ENCODE measurements at regions not wholly inside any gene's neighbourhood (a gene's known extent, or its start where the extent isn't known, plus 50 kb on each side); places are given as distances from the start of the nearest gene placed in this dataset.
A peak's percentile ranks its signal among the peaks of the same experiment; 100 is the strongest.

- no peak for DNase-seq
Observed at GRCh38 chr13:76503291-76503690, 382.9 kb downstream of the KCTD12 start.

GRCh38 chr13:76500894-76501293 lies 385.3 kb downstream of the KCTD12 start:
- DNase-seq: no peak

DNA sequence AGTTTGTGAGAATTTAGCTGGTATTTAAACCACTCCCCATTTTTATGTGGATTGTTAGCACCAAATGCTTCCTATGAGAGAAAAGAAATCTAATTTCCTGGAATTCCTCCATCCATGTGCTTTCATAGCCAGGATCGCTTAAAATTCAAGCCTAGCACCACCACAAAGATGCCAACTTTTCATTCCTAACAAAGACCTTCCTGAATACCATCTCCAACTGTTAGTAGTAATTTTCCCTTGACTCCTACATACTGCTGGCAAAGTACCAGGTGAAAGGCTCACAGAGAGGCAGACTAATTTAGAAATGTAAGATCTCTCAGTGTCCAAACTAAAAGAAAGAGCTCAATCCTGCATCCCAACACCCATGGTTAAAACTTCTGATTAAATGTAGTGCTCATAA lies 386.3 kb downstream of the KCTD12 start:
- no peak for DNase-seq

GRCh38 chr13:76489274-76489673 lies 396.9 kb downstream of the KCTD12 start:
- no peak for DNase-seq

DNA sequence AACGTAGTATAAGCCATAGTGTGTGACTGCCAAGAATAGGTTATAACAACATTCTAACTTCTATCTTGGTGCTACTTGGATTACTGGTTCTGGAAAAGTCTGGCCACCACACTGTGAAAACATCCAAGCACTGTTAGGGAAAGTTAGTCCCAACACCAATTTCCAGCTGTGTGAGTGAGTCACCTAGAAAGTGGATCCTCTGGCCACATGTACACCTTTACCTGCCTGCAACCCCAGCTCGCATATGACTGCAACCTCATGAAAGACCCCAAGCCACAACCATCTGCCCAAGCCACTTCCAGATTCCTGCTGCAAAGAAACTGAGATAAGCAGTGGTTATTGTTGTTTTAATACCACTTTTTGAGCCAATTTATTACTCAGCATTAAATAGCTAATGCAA lies 404.5 kb downstream of the KCTD12 start:
- DNase-seq: no peak

- no peak for DNase-seq
Observed at GRCh38 chr13:76474966-76475365, 411.2 kb downstream of the KCTD12 start.

- no peak for DNase-seq
Observed at GRCh38 chr13:76474356-76474755, 411.8 kb downstream of the KCTD12 start.

GRCh38 chr13:76473552-76474134 lies 412.6 kb downstream of the KCTD12 start:
- DNase-seq: peak; percentile 71 to 77

DNA sequence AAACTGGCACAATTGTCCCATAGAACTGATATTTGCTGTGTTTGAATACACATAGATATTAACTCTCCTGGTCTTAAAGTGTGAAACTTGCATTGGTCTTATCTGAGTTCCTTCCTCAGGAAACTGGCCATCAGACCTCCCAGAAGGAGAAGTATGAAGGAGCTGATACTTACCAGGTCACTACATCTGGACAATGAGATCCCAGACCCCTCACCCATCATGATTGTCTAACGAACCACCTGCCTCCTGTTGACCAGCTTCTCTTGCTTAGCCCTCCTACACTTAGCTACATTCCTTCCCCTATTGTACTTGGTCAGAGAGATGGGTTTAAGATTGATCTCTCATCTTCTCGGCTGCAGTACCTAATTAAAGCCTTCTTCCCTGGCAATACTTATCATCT lies 413.3 kb downstream of the KCTD12 start:
- no peak for DNase-seq

GRCh38 chr13:76471486-76471885 lies 414.7 kb downstream of the KCTD12 start:
- DNase-seq: no peak

- no peak for DNase-seq
Observed at GRCh38 chr13:76470991-76471390, 415.2 kb downstream of the KCTD12 start.

DNA sequence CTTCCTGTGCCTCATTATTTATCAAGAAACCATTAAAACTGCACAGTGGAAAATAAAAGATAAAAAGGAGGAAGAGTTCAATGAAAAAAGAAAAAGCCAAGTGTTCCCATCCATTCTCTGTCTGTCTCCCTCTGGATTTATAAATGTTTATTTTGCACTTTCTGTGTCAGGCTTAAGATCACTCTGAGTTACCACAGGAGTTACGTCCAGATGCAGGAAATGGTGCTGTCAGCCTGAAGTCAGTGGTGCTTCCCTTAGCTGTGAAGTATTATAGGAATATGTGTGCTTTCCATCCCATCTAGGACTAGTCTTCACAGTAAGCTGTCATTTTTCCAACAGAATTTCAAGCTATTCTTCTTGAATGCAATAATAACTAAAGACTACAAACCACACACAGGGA lies 420.2 kb downstream of the KCTD12 start:
- no peak for DNase-seq

DNA sequence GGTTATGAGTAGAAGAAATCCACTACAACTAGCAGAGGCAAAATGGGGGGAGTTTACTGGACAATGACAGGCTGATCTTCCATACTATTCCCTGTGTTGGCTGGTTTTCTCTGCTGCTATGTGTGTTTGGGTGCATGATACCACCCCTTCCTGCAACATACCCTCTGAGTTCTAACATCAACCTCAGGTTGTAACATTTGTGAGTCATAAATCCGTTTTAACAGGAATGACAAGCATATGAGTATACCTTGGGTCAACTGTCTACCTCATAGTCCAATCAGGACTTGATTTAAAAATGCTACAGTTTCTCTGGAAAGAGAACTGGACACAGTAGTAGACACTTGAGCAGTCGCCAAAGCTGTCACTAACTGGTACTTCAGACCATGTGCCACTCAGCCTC lies 422.9 kb downstream of the KCTD12 start:
- DNase-seq: no peak

- no peak for DNase-seq
Observed at GRCh38 chr13:76461999-76462398, 424.2 kb downstream of the KCTD12 start.

- DNase-seq: no peak
Observed at GRCh38 chr13:76461484-76461883, 424.7 kb downstream of the KCTD12 start.

DNA sequence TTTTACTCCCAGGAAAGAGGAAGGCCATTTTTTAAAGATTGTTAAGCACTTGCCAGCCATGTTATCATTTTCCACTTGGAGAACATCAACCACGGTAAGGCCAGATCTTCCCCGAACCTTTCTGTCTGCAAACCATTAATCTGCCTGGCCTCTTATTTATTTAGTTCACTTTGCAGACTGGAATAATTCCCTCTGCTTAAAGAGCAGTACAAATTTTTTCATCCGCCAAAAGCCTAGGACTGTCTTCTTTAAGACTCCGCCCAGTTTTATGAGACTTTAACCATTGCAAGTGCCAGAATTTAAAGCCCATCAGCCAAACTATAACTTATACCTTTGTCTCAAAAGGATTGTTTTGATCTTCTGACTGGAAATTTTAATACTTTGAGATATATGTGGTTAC lies 426.3 kb downstream of the KCTD12 start:
- DNase-seq: no peak

GRCh38 chr13:76455960-76456359 lies 430.2 kb downstream of the KCTD12 start:
- no peak for DNase-seq

DNA sequence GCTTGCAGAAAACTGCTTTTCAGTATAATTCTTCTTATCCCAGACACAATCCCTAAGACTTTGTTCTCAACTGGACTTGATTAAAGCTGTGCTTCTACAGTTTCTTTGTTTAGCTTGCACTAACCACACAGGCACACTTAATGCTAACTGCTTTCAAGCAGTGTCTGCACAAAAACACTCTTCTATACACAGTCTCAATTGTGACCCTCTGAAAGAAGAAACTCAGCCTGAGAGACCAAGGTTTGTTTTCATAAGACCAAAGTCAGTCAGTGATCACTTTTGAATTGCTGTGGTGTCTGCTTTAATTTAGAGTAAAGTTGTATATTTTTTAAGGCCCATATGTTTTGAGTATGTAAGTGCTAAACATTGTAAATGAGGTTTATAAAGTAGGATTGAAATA lies 431.2 kb downstream of the KCTD12 start:
- DNase-seq: no peak

- no peak for DNase-seq
Observed at GRCh38 chr13:76449716-76450115, 436.5 kb downstream of the KCTD12 start.

DNA sequence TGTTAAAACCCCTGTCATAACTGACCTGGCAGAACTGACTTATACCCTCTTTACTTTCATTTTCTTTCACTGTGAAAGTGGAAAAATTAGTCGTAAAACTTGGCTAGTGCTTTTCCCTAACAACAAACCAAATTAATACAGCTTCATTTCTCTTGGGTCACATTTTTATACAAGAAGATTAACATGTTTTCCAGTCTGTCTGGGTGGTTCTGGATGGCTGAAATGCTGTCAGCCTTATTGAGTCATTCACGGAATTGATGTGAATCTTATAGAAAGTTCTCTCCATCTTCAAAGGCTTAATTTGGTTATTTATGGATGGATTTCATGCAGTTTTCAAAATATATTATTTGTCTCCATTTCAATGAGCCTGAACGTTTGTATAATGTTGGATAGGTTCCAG lies 440.0 kb downstream of the KCTD12 start:
- DNase-seq: no peak

- no peak for DNase-seq
Observed at GRCh38 chr13:76440568-76440967, 445.6 kb downstream of the KCTD12 start.

GRCh38 chr13:76439546-76439945 lies 446.7 kb downstream of the KCTD12 start:
- DNase-seq: no peak

GRCh38 chr13:76438050-76438449 lies 448.2 kb downstream of the KCTD12 start:
- DNase-seq: no peak

- no peak for DNase-seq
Observed at GRCh38 chr13:76425935-76426334, 460.3 kb downstream of the KCTD12 start.

DNA sequence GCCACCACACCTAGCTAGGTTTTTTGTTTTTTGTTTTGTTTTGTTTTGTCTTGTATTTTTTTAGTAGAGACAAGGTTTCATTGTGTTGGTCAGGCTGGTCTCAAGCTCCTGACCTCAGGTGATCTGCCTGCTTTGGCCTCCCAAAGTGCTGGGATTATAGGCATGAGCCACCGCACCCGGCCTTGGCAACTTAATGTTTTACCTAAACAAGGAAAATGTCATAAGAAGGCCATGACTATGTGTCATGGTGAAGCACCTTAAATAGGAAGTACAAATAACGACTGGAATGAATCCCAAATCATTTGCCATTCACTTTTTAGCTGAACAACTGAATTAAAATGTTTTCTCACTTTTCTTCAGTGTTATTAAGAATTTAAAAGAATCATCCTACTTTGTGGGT lies 465.2 kb downstream of the KCTD12 start:
- DNase-seq: no peak

GRCh38 chr13:76418404-76418803 lies 467.8 kb downstream of the KCTD12 start:
- no peak for DNase-seq

All from activated CD4-positive, alpha-beta T cell treated with anti-CD3 and anti-CD28 coated beads, Interleukin-2, amount 50 U/mL, for 48 hours (primary cell).